Osteoblast (primary cell): ENCODE measurements at regions not wholly inside any gene's neighbourhood (a gene's known extent, or its start where the extent isn't known, plus 50 kb on each side); places are given as distances from the start of the nearest gene placed in this dataset.
"Not testable (repeated sequence)": the region's sequence is repeated elsewhere in the genome, so short reads cannot be mapped to it uniquely, and the experiment has no call there.

Source experiments
- DNase-seq: peaks from one replicate; pipeline ENCODE4 v3.0.0; 2011; ENCODE audit warnings: low spot score, mixed read lengths; ENCODE audit not compliant: insufficient read length; ENCODE audit errors: missing footprints
- H2AFZ ChIP-seq: 2 replicates; pipeline ENCODE4 v1.6.0; 2011; ENCODE audit warnings: mild to moderate bottlenecking, low read length
- H3K27ac ChIP-seq: 2 replicates; pipeline ENCODE4 v1.5.1; 2011; ENCODE audit warnings: mild to moderate bottlenecking, low read depth, low read length, moderate library complexity
- H3K27me3 ChIP-seq: 2 replicates; pipeline ENCODE4 v1.6.0; 2012; ENCODE audit warnings: mild to moderate bottlenecking, control low read depth, inconsistent platforms, low read length, moderate library complexity; ENCODE audit not compliant: insufficient read depth
- H3K36me3 ChIP-seq: 2 replicates; pipeline ENCODE4 v1.5.1; 2011; ENCODE audit warnings: mild to moderate bottlenecking, low read length, control low read depth, moderate library complexity; ENCODE audit not compliant: insufficient read depth
- H3K4me1 ChIP-seq: 2 replicates; pipeline ENCODE4 v1.5.1; 2011; ENCODE audit warnings: mild to moderate bottlenecking, low read length, control low read depth, moderate library complexity; ENCODE audit not compliant: insufficient read depth
- H3K4me2 ChIP-seq: 2 replicates; pipeline ENCODE4 v1.6.0; 2011; ENCODE audit warnings: mild to moderate bottlenecking, low read length; ENCODE audit not compliant: insufficient read depth
- H3K4me3 ChIP-seq: fragments of 200-600 bp; sonication (generic); 3 replicates; pipeline ENCODE4 v1.5.1; 2012; ENCODE audit warnings: mild to moderate bottlenecking, low read length, inconsistent platforms; ENCODE audit not compliant: insufficient read depth
- H3K79me2 ChIP-seq: 2 replicates; pipeline ENCODE4 v1.6.0; 2012; ENCODE audit warnings: mild to moderate bottlenecking, low read length, control low read depth, inconsistent platforms; ENCODE audit not compliant: insufficient read depth
- H3K9me3 ChIP-seq: 2 replicates; pipeline ENCODE4 v1.5.1; 2011; ENCODE audit warnings: low read depth, low read length, control low read depth
- H4K20me1 ChIP-seq: 2 replicates; pipeline ENCODE4 v1.6.0; 2012; ENCODE audit warnings: mild to moderate bottlenecking, low read length, control low read depth; ENCODE audit not compliant: insufficient read depth
- CTCF ChIP-seq: IDR thresholded peaks from 2 replicates; pipeline ENCODE4 v1.5.1; 2011; ENCODE audit warnings: mild to moderate bottlenecking, low read depth, low read length, moderate library complexity; ENCODE audit errors: extremely low read depth

DNA sequence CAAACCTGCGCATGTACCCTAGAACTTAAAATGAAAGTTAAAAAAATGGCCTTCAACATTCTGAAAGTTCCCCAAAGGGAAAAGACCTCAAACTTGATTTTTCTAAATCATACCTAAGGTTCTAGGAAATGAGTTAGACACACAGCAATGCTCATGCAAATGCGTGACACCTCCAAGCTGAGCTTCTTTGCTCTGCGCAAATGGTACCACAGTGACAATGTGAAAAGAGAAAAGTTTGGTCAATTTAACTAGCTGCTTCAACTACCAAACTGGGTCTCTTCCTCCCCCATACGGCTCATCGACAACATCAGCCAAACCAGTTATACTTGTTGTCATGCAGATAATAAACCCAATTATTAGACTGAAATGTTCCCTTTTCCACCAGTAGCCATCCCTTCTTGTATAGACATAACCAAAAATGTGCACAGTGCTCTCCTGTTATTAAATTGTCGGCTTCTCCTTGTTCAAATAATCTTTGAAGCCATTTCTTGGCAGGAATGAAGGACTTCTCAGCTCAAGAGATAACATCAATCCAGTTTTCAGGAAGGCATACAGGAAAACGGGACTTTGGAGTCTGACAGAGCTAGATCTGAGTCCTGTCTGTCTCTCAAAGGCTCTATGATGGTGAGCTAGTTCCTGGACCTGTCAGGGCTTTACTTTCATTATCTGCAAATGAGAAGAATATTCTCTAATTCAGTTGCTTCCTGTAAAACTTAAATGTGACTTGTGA is 185.6 kb upstream of the NR3C1 start:
- no peaks in the 10 kb centered on the region for H3K36me3 ChIP-seq
- H3K79me2 ChIP-seq, result no peaks in the 10 kb centered on the region
- no peaks in the 10 kb centered on the region for H3K4me1 ChIP-seq
- no peaks in the 10 kb centered on the region for H4K20me1 ChIP-seq
- no peak for TF ChIP-seq CTCF
- H3K27me3 ChIP-seq, result no peaks in the 10 kb centered on the region
- DNase-seq, result no peak
- H3K4me2 ChIP-seq, result no peak overlapping the region
- no peak overlapping the region for H3K4me3 ChIP-seq
- peak overlapping the region; percentile 76 for H2AFZ ChIP-seq
- H3K9me3 ChIP-seq, result no peaks in the 10 kb centered on the region
- no peak overlapping the region for H3K27ac ChIP-seq

- H3K79me2 ChIP-seq, H2AFZ ChIP-seq: not testable (repeated sequence)
Measured at GRCh38 chr5:143588121-143588520, 184.6 kb upstream of the NR3C1 start.

DNA sequence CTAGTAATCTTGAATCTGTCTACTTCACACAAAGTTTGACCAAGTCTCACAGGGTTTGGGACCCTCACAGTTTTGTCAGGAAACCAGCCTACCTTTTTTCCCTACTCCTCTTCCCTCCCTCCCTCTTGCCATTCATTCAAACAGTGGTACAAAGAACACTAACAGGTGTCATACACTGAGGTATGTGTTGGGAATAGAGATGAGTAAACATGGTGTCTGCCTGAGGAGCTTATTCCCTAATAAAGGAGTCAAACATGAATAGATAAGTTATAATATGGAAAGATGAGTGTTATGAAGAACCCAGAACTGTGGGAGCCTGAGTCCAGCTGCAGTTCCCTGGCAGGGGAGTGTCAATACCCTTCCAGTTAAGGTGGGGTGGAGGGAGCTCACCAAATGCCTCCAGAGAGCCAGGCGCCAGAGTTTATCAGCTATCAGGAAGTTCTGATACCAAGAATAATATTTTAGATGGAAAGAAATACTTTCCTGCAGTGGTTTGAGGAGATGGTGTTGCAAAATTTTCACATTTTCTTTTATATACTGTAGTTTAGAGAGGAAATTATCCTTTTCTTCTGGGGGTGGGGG is 183.4 kb upstream of the NR3C1 start:
- Histone ChIP-seq H3K4me1 (no peaks in the 10 kb centered on the region), H3K27me3 (no peaks in the 10 kb centered on the region), H3K4me2 (no peak overlapping the region), H3K9me3 (no peaks in the 10 kb centered on the region), H3K4me3 (no peak overlapping the region), H2AFZ (no peak overlapping the region), H3K27ac (no peak overlapping the region), H3K36me3 (no peaks in the 10 kb centered on the region), H4K20me1 (no peaks in the 10 kb centered on the region), H3K79me2 (no peaks in the 10 kb centered on the region)
- no peak for DNase-seq
- no peak for TF ChIP-seq CTCF

More at GRCh38 chr5:143588121-143588520, 184.6 kb upstream of the NR3C1 start:
- H3K27ac ChIP-seq, H3K27me3 ChIP-seq, H3K36me3 ChIP-seq, H4K20me1 ChIP-seq, DNase-seq, H3K4me3 ChIP-seq, H3K9me3 ChIP-seq, H3K4me2 ChIP-seq, H3K4me1 ChIP-seq: not testable (repeated sequence)

- no peak for DNase-seq
- TF ChIP-seq CTCF, result no peak
- H3K4me2 ChIP-seq, result no peak overlapping the region
- H4K20me1 ChIP-seq, result no peaks in the 10 kb centered on the region
- no peak overlapping the region for H3K27ac ChIP-seq
- H3K36me3 ChIP-seq, result no peaks in the 10 kb centered on the region
- no peaks in the 10 kb centered on the region for H3K9me3 ChIP-seq
- no peak overlapping the region for H3K4me3 ChIP-seq
- no peaks in the 10 kb centered on the region for H3K4me1 ChIP-seq
- H3K79me2 ChIP-seq, result no peaks in the 10 kb centered on the region
- H2AFZ ChIP-seq, result no peak overlapping the region
- no peaks in the 10 kb centered on the region for H3K27me3 ChIP-seq
Measured at GRCh38 chr5:143585970-143586369, 182.5 kb upstream of the NR3C1 start.
